SW 1271 (cell line): ENCODE measurements at regions not wholly inside any gene's neighbourhood (a gene's known extent, or its start where the extent isn't known, plus 50 kb on each side); places are given as distances from the start of the nearest gene placed in this dataset.
"Not testable (repeated sequence)": the region's sequence is repeated elsewhere in the genome, so short reads cannot be mapped to it uniquely, and the experiment has no call there.

ENCODE experiments used
- DNase-seq, 2 experiments: peaks; one replicate each; lab custom pipeline; 2025; lab: John Stamatoyannopoulos, UW

- DNase-seq = no peak
These were observed 103.6 kb downstream of the OTOL1 start for GRCh38 chr3:161600173-161600572.

- DNase-seq = no peak
These were observed 105.9 kb downstream of the OTOL1 start for GRCh38 chr3:161602475-161602874.

- no peak for DNase-seq
These were observed 106.3 kb downstream of the OTOL1 start for GRCh38 chr3:161602918-161603317.

GRCh38 chr3:161607056-161607455 lies 110.4 kb downstream of the OTOL1 start:
- no peak for DNase-seq

GRCh38 chr3:161619351-161619750 lies 122.7 kb downstream of the OTOL1 start:
- DNase-seq = no peak

GRCh38 chr3:161630794-161631193 lies 134.2 kb downstream of the OTOL1 start:
- DNase-seq = no peak

GRCh38 chr3:161631536-161631935 lies 134.9 kb downstream of the OTOL1 start:
- no peak for DNase-seq

- no peak for DNase-seq
These were observed 141.0 kb downstream of the OTOL1 start for GRCh38 chr3:161637559-161637958.

- DNase-seq = not testable (repeated sequence)
These were observed 142.5 kb downstream of the OTOL1 start for GRCh38 chr3:161639095-161639494.

- DNase-seq = no peak
These were observed 143.6 kb downstream of the OTOL1 start for GRCh38 chr3:161640181-161640580.

GRCh38 chr3:161641287-161641686 lies 144.7 kb downstream of the OTOL1 start:
- DNase-seq = no peak

GRCh38 chr3:161644891-161645635 lies 148.5 kb downstream of the OTOL1 start:
- DNase-seq = no peak

- DNase-seq = no peak
These were observed 151.4 kb downstream of the OTOL1 start for GRCh38 chr3:161647936-161648470.

GRCh38 chr3:161649900-161650484 lies 153.4 kb downstream of the OTOL1 start:
- no peak for DNase-seq

GRCh38 chr3:161657786-161658185 lies 161.2 kb downstream of the OTOL1 start:
- no peak for DNase-seq

- DNase-seq = no peak
These were observed 174.5 kb downstream of the OTOL1 start for GRCh38 chr3:161671141-161671540.

- DNase-seq = no peak
These were observed 175.9 kb downstream of the OTOL1 start for GRCh38 chr3:161672478-161672877.

- no peak for DNase-seq
These were observed 177.3 kb downstream of the OTOL1 start for GRCh38 chr3:161673866-161674265.

- DNase-seq = no peak
These were observed 177.8 kb downstream of the OTOL1 start for GRCh38 chr3:161674402-161674801.

- not testable (repeated sequence) for DNase-seq
These were observed 185.2 kb downstream of the OTOL1 start for GRCh38 chr3:161681831-161682230.

- DNase-seq = no peak
These were observed 186.1 kb downstream of the OTOL1 start for GRCh38 chr3:161682715-161683114.

GRCh38 chr3:161689584-161690298 lies 193.1 kb downstream of the OTOL1 start:
- DNase-seq = no peak

- no peak for DNase-seq
These were observed 193.7 kb downstream of the OTOL1 start for GRCh38 chr3:161690299-161690620.
